ENCODE measurements at regions not wholly inside any gene's neighbourhood (a gene's known extent, or its start where the extent isn't known, plus 50 kb on each side); places are given as distances from the start of the nearest gene placed in this dataset.

GRCh38 chr12:88399811-88400210, 180.5 kb downstream of the KITLG start:
- Histone ChIP-seq H3K27me3 (ENCODE audit: control insufficient read depth, insufficient read depth, low read length) (no peaks in the 10 kb centered on the region), H3K4me1 (ENCODE audit: control insufficient read depth, insufficient read depth, low read length) (peaks cover 4% of the 10 kb centered on the region), H3K36me3 (ENCODE audit: insufficient read depth, low read length) (no peaks in the 10 kb centered on the region), H3K9ac (ENCODE audit: low read depth, low read length) (no peak overlapping the region), H3K4me3 (ENCODE audit: low read length) (no peak overlapping the region), H3K9me3 (replicated peaks; ENCODE audit: low read length) (no peaks in the 10 kb centered on the region), H3K4me2 (ENCODE audit: low read length) (no peak overlapping the region)

GRCh38 chr12:88400302-88400701, 180.0 kb downstream of the KITLG start:
- H3K9me3 ChIP-seq (replicated peaks; ENCODE audit: low read length), result no peaks in the 10 kb centered on the region
- no peak overlapping the region for H3K4me3 ChIP-seq (ENCODE audit: low read length)
- no peak overlapping the region for H3K9ac ChIP-seq (ENCODE audit: low read depth, low read length)
- peaks cover 4% of the 10 kb centered on the region for H3K4me1 ChIP-seq (ENCODE audit: control insufficient read depth, insufficient read depth, low read length)
- H3K27me3 ChIP-seq (ENCODE audit: control insufficient read depth, insufficient read depth, low read length), result no peaks in the 10 kb centered on the region
- H3K4me2 ChIP-seq (ENCODE audit: low read length), result no peak overlapping the region
- H3K36me3 ChIP-seq (ENCODE audit: insufficient read depth, low read length), result no peaks in the 10 kb centered on the region

GRCh38 chr12:88401155-88401554, 179.1 kb downstream of the KITLG start:
- peaks cover 4% of the 10 kb centered on the region for H3K4me1 ChIP-seq (ENCODE audit: control insufficient read depth, insufficient read depth, low read length)
- no peaks in the 10 kb centered on the region for H3K36me3 ChIP-seq (ENCODE audit: insufficient read depth, low read length)
- H3K9me3 ChIP-seq (replicated peaks; ENCODE audit: low read length), result no peaks in the 10 kb centered on the region
- no peak overlapping the region for H3K9ac ChIP-seq (ENCODE audit: low read depth, low read length)
- no peak overlapping the region for H3K4me2 ChIP-seq (ENCODE audit: low read length)
- H3K27me3 ChIP-seq (ENCODE audit: control insufficient read depth, insufficient read depth, low read length), result no peaks in the 10 kb centered on the region
- no peak overlapping the region for H3K4me3 ChIP-seq (ENCODE audit: low read length)

DNA sequence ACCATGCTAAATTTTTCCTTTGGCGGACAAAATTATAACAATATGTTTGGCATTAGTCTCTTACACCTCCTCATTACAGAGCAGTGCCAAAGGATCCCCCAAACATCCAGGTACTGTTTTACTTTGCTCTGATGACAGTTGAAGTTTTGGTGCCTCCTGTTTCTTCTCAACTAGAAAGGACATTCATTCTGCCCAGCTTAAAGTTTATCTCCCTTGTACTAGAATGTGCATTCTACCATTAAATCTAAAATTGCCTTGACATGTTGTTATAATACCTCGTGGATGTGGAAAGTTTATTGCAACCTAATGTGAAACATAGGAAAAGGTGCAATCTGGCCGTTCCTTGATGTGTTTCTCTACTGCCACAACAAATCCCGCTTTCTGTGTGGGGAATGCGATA, 173.4 kb downstream of the KITLG start:
- no peaks in the 10 kb centered on the region for H3K9me3 ChIP-seq (replicated peaks; ENCODE audit: low read length)
- H3K27me3 ChIP-seq (ENCODE audit: control insufficient read depth, insufficient read depth, low read length), result no peaks in the 10 kb centered on the region

GRCh38 chr12:88408823-88409222, 171.4 kb downstream of the KITLG start:
- no peak overlapping the region for H3K4me2 ChIP-seq (ENCODE audit: low read length)
- no peaks in the 10 kb centered on the region for H3K4me1 ChIP-seq (ENCODE audit: control insufficient read depth, insufficient read depth, low read length)
- no peaks in the 10 kb centered on the region for H3K36me3 ChIP-seq (ENCODE audit: insufficient read depth, low read length)
- H3K27me3 ChIP-seq (ENCODE audit: control insufficient read depth, insufficient read depth, low read length), result no peaks in the 10 kb centered on the region
- no peaks in the 10 kb centered on the region for H3K9me3 ChIP-seq (replicated peaks; ENCODE audit: low read length)
- H3K4me3 ChIP-seq (ENCODE audit: low read length), result no peak overlapping the region
- H3K9ac ChIP-seq (ENCODE audit: low read depth, low read length), result no peak overlapping the region

More for the DNA sequence above, 173.4 kb downstream of the KITLG start:
- Histone ChIP-seq H3K9ac (ENCODE audit: low read depth, low read length) (no peak overlapping the region), H3K4me2 (ENCODE audit: low read length) (no peak overlapping the region), H3K36me3 (ENCODE audit: insufficient read depth, low read length) (no peaks in the 10 kb centered on the region), H3K4me3 (ENCODE audit: low read length) (no peak overlapping the region), H3K4me1 (ENCODE audit: control insufficient read depth, insufficient read depth, low read length) (no peaks in the 10 kb centered on the region)

- H3K9ac ChIP-seq (ENCODE audit: low read depth, low read length), result no peak overlapping the region
- no peak overlapping the region for H3K4me2 ChIP-seq (ENCODE audit: low read length)
- no peak overlapping the region for H3K4me3 ChIP-seq (ENCODE audit: low read length)
- H3K36me3 ChIP-seq (ENCODE audit: insufficient read depth, low read length), result no peaks in the 10 kb centered on the region
- no peaks in the 10 kb centered on the region for H3K27me3 ChIP-seq (ENCODE audit: control insufficient read depth, insufficient read depth, low read length)
- no peaks in the 10 kb centered on the region for H3K9me3 ChIP-seq (replicated peaks; ENCODE audit: low read length)
- H3K4me1 ChIP-seq (ENCODE audit: control insufficient read depth, insufficient read depth, low read length), result no peaks in the 10 kb centered on the region
These were observed 171.0 kb downstream of the KITLG start for GRCh38 chr12:88409257-88409656.

DNA sequence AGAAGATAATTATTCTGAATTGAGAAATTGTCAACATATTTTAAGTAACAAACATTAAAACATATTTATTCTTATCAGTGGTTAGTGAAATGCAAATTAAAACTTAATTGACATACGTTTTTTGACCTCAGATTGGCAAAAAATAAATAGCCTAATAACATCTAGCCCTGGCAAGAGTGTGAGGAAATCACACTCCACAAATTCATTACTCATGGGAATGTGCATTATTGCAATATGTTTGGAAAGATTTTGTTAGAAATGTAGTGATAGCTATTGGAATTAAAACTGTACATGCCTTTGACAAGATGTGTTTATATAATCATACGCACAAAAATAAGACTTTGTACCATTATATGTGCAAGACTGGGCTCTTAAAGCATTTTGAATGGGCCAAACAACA, 168.6 kb downstream of the KITLG start:
- Histone ChIP-seq H3K4me3 (ENCODE audit: low read length) (no peak overlapping the region), H3K9ac (ENCODE audit: low read depth, low read length) (no peak overlapping the region), H3K27me3 (ENCODE audit: control insufficient read depth, insufficient read depth, low read length) (no peaks in the 10 kb centered on the region), H3K4me2 (ENCODE audit: low read length) (no peak overlapping the region), H3K4me1 (ENCODE audit: control insufficient read depth, insufficient read depth, low read length) (peaks cover 4% of the 10 kb centered on the region), H3K36me3 (ENCODE audit: insufficient read depth, low read length) (no peaks in the 10 kb centered on the region), H3K9me3 (replicated peaks; ENCODE audit: low read length) (no peaks in the 10 kb centered on the region)

DNA sequence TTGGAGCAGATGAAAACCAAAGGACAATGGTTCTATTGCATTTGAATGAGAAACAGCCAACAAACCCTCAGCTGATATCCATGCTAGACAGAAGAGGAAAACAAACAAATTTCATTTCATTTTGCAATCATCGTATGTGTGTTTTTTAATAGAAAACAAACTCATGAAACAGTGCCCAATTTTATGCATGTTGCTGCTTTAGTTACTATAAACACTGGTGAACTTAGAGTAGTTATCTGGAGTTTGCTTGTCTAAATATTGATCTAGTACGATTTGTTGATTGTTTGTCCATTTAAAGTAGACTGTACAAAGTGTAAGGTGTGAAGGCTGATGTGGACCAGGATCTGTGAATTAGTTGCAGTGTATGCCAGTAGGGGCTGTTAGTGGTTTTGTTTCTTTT, 166.6 kb downstream of the KITLG start:
- no peak overlapping the region for H3K4me2 ChIP-seq (ENCODE audit: low read length)
- H3K9ac ChIP-seq (ENCODE audit: low read depth, low read length), result no peak overlapping the region
- no peaks in the 10 kb centered on the region for H3K9me3 ChIP-seq (replicated peaks; ENCODE audit: low read length)
- H3K4me1 ChIP-seq (ENCODE audit: control insufficient read depth, insufficient read depth, low read length), result peaks cover 13% of the 10 kb centered on the region
- H3K4me3 ChIP-seq (ENCODE audit: low read length), result no peak overlapping the region
- no peaks in the 10 kb centered on the region for H3K27me3 ChIP-seq (ENCODE audit: control insufficient read depth, insufficient read depth, low read length)
- no peaks in the 10 kb centered on the region for H3K36me3 ChIP-seq (ENCODE audit: insufficient read depth, low read length)

- Histone ChIP-seq H3K27me3 (ENCODE audit: control insufficient read depth, insufficient read depth, low read length) (no peaks in the 10 kb centered on the region), H3K4me1 (ENCODE audit: control insufficient read depth, insufficient read depth, low read length) (peaks cover 37% of the 10 kb centered on the region), H3K4me2 (ENCODE audit: low read length) (no peak overlapping the region), H3K36me3 (ENCODE audit: insufficient read depth, low read length) (no peaks in the 10 kb centered on the region), H3K4me3 (ENCODE audit: low read length) (no peak overlapping the region), H3K9ac (ENCODE audit: low read depth, low read length) (no peak overlapping the region), H3K9me3 (replicated peaks; ENCODE audit: low read length) (no peaks in the 10 kb centered on the region)
These were observed 164.1 kb downstream of the KITLG start for GRCh38 chr12:88416155-88416554.

DNA sequence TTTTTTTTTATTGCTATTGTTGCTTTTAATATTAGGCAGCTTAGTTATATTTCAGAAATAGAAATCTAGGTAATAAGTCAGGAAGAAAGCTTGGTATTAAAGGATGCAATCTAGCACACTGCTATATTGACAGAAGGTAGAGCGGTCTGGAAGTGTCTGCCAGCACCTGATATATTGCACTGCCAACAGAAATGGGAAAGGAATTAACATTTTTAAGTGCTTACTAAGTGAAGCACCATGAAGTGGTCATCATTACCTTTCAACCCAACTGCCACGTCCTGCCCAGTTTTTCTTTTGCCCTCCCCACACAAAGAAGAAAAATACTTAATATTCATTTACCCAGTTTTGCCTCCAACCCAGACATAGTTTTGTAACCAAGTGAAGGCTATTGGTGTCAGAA, 163.5 kb downstream of the KITLG start:
- Histone ChIP-seq H3K27me3 (ENCODE audit: control insufficient read depth, insufficient read depth, low read length) (no peaks in the 10 kb centered on the region), H3K4me2 (ENCODE audit: low read length) (no peak overlapping the region), H3K4me3 (ENCODE audit: low read length) (no peak overlapping the region), H3K4me1 (ENCODE audit: control insufficient read depth, insufficient read depth, low read length) (peaks cover 39% of the 10 kb centered on the region), H3K36me3 (ENCODE audit: insufficient read depth, low read length) (no peaks in the 10 kb centered on the region), H3K9ac (ENCODE audit: low read depth, low read length) (no peak overlapping the region), H3K9me3 (replicated peaks; ENCODE audit: low read length) (no peaks in the 10 kb centered on the region)

- H3K4me1 ChIP-seq (ENCODE audit: control insufficient read depth, insufficient read depth, low read length), result peaks cover 39% of the 10 kb centered on the region
- H3K36me3 ChIP-seq (ENCODE audit: insufficient read depth, low read length), result no peaks in the 10 kb centered on the region
- H3K4me3 ChIP-seq (ENCODE audit: low read length), result no peak overlapping the region
- no peaks in the 10 kb centered on the region for H3K9me3 ChIP-seq (replicated peaks; ENCODE audit: low read length)
- H3K4me2 ChIP-seq (ENCODE audit: low read length), result no peak overlapping the region
- H3K27me3 ChIP-seq (ENCODE audit: control insufficient read depth, insufficient read depth, low read length), result no peaks in the 10 kb centered on the region
- H3K9ac ChIP-seq (ENCODE audit: low read depth, low read length), result no peak overlapping the region
These were observed 162.7 kb downstream of the KITLG start for GRCh38 chr12:88417531-88417930.

DNA sequence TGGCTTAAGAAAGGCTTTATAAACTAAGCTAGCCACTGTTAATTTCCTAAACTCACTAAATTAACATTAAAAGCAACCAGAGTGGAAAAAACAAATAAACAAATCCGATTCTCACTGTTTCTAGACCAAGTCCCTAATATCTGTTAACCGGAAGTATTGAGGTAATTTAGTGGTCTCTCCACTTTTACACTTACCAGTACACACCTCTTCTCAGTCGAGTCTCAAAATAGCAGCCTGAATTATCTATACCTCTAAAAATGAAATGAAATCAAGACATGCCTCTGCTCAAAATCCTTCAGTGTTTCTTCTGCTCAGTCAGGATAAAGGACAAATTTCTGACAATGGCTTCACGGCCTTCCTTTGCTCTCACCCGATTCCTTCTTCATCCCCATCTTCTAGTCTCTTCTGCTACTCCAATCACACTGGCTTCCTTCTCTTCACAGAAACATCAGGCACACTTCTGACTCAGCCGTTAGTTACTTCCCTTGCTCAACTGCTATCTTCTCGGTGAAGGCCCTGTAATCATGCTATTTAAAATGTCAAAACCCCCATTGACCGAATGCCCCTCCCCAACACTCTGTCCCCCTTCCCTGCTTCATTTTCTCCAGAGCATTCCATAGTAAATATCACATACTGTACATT, 161.3 kb downstream of the KITLG start:
- Histone ChIP-seq H3K9ac (ENCODE audit: low read depth, low read length) (peak overlapping the region; percentile 19), H3K36me3 (ENCODE audit: insufficient read depth, low read length) (no peaks in the 10 kb centered on the region), H3K4me1 (ENCODE audit: control insufficient read depth, insufficient read depth, low read length) (peaks cover 39% of the 10 kb centered on the region), H3K9me3 (replicated peaks; ENCODE audit: low read length) (no peaks in the 10 kb centered on the region), H3K27me3 (ENCODE audit: control insufficient read depth, insufficient read depth, low read length) (no peaks in the 10 kb centered on the region), H3K4me3 (ENCODE audit: low read length) (peak overlapping the region; percentile 20), H3K4me2 (ENCODE audit: low read length) (peak overlapping the region; percentile 19)

Measured in skeletal muscle satellite cell (primary cell).